ENCODE measurements at regions not wholly inside any gene's neighbourhood (a gene's known extent, or its start where the extent isn't known, plus 50 kb on each side); places are given as distances from the start of the nearest gene placed in this dataset.

GRCh38 chr12:28088566-28089272 lies 101.5 kb upstream of the CCDC91 start:
- TF ChIP-seq CTCF (IDR thresholded peaks at IDR 0.05): no peak
- no peak for TF ChIP-seq POLR2A (IDR thresholded peaks at IDR 0.05)

All from testis (tissue), 2 donors.